Left renal cortex interstitium (tissue), 4 donors: ENCODE measurements at regions not wholly inside any gene's neighbourhood (a gene's known extent, or its start where the extent isn't known, plus 50 kb on each side); places are given as distances from the start of the nearest gene placed in this dataset.
"Not testable (repeated sequence)": the region's sequence is repeated elsewhere in the genome, so short reads cannot be mapped to it uniquely, and the experiment has no call there.

Experiments
- DNase-seq, 4 donors: peaks; one replicate each; pipeline ENCODE4 v3.0.0-alpha.2; 2013; ENCODE audit warnings: low read depth in 4 of 4, low spot score in 2 of 4, missing footprints in 1 of 4

GRCh38 chrX:120719622-120720021, 89.8 kb upstream of the C1GALT1C1 start:
- DNase-seq: no peak

DNA sequence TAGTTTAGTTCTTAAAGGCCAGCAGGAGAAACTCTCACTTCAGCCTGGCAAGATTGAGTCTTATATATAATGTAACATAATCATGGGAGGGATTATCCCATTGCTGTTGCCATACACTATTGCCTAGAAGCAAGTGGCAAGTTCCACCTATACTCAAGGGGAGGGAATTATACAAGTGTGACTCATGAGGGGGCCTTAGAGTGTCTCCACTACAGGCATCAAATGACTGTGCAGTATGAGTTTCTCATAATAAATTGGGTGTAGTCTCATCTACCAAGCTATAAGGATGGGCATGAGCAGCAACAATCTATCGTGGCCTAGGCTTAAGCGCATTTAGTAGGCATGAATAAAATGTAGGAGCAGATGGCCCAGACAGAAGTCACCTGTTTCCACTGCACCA, 89.1 kb upstream of the C1GALT1C1 start:
- DNase-seq: no peak

DNA sequence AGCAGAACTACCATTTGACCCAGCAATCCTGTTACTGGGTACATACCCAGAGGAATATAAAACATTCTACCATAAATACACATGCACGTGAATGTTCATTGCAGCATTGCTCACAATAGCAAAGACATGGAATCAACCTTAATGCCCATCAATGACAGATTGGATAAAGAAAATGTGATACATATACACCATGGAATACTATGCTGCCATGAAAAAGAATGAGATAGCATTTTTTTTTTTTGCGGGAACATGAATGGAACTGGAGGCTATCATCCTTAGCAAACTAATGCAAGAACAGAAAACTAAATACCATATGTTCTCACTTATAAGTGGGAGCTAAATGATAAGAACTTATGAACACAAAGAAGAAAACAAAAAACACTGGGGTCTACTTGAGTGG, 72.5 kb upstream of the C1GALT1C1 start:
- DNase-seq: not testable (repeated sequence)

- no peak for DNase-seq
Observed at GRCh38 chrX:120697053-120697452, 67.2 kb upstream of the C1GALT1C1 start.

GRCh38 chrX:120692319-120692718, 62.5 kb upstream of the C1GALT1C1 start:
- no peak for DNase-seq

DNA sequence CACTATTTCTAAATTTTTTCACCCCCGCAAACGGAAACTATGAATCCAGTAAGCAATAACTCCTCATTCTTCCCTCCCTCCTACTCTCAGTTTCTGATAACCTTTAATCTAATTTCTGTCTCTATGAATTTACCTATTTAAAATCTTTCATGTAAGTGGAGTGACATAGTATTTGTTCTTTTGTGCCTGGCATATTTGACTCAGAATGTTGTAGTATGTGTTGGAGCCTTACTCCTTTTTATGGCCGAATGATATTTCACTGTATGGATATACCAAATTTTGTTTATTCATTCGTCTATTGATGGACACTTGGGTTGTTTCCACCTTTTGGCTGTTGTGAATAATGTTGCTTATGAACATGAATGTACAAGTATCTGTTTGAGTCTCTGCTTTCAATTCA, 61.1 kb upstream of the C1GALT1C1 start:
- DNase-seq: no peak

DNA sequence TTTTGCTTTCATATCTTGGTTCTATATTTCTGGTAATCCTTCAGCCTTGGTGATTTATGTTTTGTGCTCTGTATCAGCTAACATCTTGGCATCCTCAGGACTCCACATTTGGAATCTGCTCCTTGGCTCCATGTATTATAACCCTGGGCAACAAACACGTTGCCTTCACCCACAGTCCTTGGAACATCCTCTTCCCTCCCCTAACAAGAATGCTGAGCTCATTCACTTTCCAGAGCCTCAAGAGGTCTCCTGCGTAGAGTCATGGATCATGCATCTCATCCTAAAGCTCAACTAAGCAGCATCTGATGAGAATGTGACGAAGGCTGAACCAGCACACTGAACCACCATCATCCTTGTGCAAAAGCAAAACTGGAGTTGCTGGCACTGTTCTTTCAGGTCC, 60.5 kb upstream of the C1GALT1C1 start:
- no peak for DNase-seq

GRCh38 chrX:120680090-120680489, 50.2 kb upstream of the C1GALT1C1 start:
- no peak for DNase-seq
